KMS-11 (cell line): ENCODE measurements at regions not wholly inside any gene's neighbourhood (a gene's known extent, or its start where the extent isn't known, plus 50 kb on each side); places are given as distances from the start of the nearest gene placed in this dataset.

ENCODE experiments used
- H2AFZ ChIP-seq: fragments of 200-600 bp; sonication (generic); 2 replicates; pipeline ENCODE4 v1.6.1; 2016; ENCODE audit warnings: antibody characterized with exemption, mixed run types, low read depth
- H3K27ac ChIP-seq: fragments of 200-600 bp; sonication (generic); 2 replicates; pipeline ENCODE4 v1.6.1; 2016; ENCODE audit warnings: mild to moderate bottlenecking, mixed run types
- H3K27me3 ChIP-seq: fragments of 200-600 bp; sonication (generic); 2 replicates; pipeline ENCODE4 v1.6.1; 2017; ENCODE audit warnings: mild to moderate bottlenecking, low read depth, mixed run types, moderate library complexity; ENCODE audit not compliant: insufficient read depth
- H3K36me3 ChIP-seq: fragments of 200-600 bp; sonication (generic); 2 replicates; pipeline ENCODE4 v1.6.1; 2017; ENCODE audit warnings: mild to moderate bottlenecking, mixed run types; ENCODE audit not compliant: insufficient read depth
- H3K4me1 ChIP-seq: fragments of 200-600 bp; sonication (generic); 2 replicates; pipeline ENCODE4 v1.6.1; 2016; ENCODE audit warnings: mild to moderate bottlenecking, low read depth, mixed run types; ENCODE audit not compliant: poor library complexity, severe bottlenecking
- H3K4me2 ChIP-seq: fragments of 200-600 bp; sonication (generic); 2 replicates; pipeline ENCODE4 v1.7.0; 2016; ENCODE audit warnings: mild to moderate bottlenecking, mixed run types
- H3K4me3 ChIP-seq: fragments of 200-600 bp; sonication (generic); IDR thresholded peaks from 2 replicates; pipeline ENCODE4 v1.6.1; 2017; ENCODE audit warnings: low read depth, low read length, mixed read lengths; ENCODE audit not compliant: insufficient read depth
- H3K79me2 ChIP-seq: fragments of 200-600 bp; sonication (generic); 2 replicates; pipeline ENCODE4 v1.6.1; 2016; ENCODE audit warnings: low read depth, mixed run types; ENCODE audit not compliant: insufficient read depth
- H3K9ac ChIP-seq: fragments of 200-600 bp; sonication (generic); 2 replicates; pipeline ENCODE4 v1.6.1; 2016; ENCODE audit warnings: mild to moderate bottlenecking, mixed run types
- H4K20me1 ChIP-seq: fragments of 200-600 bp; sonication (generic); 2 replicates; pipeline ENCODE4 v1.6.1; 2016; ENCODE audit warnings: mild to moderate bottlenecking, mixed run types; ENCODE audit not compliant: insufficient read depth
- CTCF ChIP-seq: fragments of 200-600 bp; sonication (generic); conservative IDR thresholded peaks from 2 replicates; pipeline ENCODE4 v1.6.1; 2017; ENCODE audit warnings: low read depth, mild to moderate bottlenecking, antibody characterized with exemption, low read length, moderate library complexity, mixed read lengths

DNA sequence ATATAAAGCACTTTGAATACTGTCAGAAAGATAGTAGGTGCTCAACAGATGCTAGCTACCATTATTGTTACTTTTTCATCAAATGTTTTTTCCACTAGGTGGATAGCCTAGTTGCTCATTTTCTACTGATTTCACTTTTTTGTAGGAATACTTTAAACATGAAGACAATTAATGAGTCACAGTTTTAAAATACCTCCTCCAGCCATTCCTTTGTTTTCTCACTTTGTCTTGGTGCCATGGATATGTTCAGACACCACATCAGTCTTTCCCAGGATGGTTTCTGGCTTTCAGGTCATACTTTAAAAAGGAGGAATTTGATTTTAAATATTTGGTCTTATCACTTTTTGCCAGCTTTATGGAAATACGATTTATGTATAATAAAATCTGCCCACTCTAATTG lies 147.1 kb upstream of the MGMT start:
- no peaks in the 10 kb centered on the region for H3K4me1 ChIP-seq

GRCh38 chr10:129320340-129320739 lies 146.7 kb upstream of the MGMT start:
- H3K27me3 ChIP-seq = no peaks in the 10 kb centered on the region
- no peaks in the 10 kb centered on the region for H3K4me1 ChIP-seq
- H3K79me2 ChIP-seq = no peaks in the 10 kb centered on the region
- no peak overlapping the region for H3K4me3 ChIP-seq
- no peak overlapping the region for H3K9ac ChIP-seq
- H4K20me1 ChIP-seq = no peaks in the 10 kb centered on the region
- TF ChIP-seq CTCF = no peak
- H3K27ac ChIP-seq = no peak overlapping the region
- no peak overlapping the region for H2AFZ ChIP-seq
- H3K36me3 ChIP-seq = no peaks in the 10 kb centered on the region
- no peak overlapping the region for H3K4me2 ChIP-seq

More for the DNA sequence above, 147.1 kb upstream of the MGMT start:
- no peak overlapping the region for H3K27ac ChIP-seq
- TF ChIP-seq CTCF = no peak
- H3K4me3 ChIP-seq = no peak overlapping the region
- H2AFZ ChIP-seq = no peak overlapping the region
- H3K79me2 ChIP-seq = no peaks in the 10 kb centered on the region
- H3K9ac ChIP-seq = no peak overlapping the region
- no peak overlapping the region for H3K4me2 ChIP-seq
- no peaks in the 10 kb centered on the region for H4K20me1 ChIP-seq
- H3K27me3 ChIP-seq = no peaks in the 10 kb centered on the region
- no peaks in the 10 kb centered on the region for H3K36me3 ChIP-seq

- Histone ChIP-seq H3K27me3 (no peaks in the 10 kb centered on the region), H3K9ac (no peak overlapping the region), H3K27ac (no peak overlapping the region), H2AFZ (no peak overlapping the region), H3K4me2 (no peak overlapping the region), H3K4me1 (no peaks in the 10 kb centered on the region), H3K4me3 (no peak overlapping the region), H3K36me3 (no peaks in the 10 kb centered on the region), H4K20me1 (no peaks in the 10 kb centered on the region), H3K79me2 (no peaks in the 10 kb centered on the region)
- TF ChIP-seq CTCF = no peak
Measured at GRCh38 chr10:129321727-129322126, 145.3 kb upstream of the MGMT start.

DNA sequence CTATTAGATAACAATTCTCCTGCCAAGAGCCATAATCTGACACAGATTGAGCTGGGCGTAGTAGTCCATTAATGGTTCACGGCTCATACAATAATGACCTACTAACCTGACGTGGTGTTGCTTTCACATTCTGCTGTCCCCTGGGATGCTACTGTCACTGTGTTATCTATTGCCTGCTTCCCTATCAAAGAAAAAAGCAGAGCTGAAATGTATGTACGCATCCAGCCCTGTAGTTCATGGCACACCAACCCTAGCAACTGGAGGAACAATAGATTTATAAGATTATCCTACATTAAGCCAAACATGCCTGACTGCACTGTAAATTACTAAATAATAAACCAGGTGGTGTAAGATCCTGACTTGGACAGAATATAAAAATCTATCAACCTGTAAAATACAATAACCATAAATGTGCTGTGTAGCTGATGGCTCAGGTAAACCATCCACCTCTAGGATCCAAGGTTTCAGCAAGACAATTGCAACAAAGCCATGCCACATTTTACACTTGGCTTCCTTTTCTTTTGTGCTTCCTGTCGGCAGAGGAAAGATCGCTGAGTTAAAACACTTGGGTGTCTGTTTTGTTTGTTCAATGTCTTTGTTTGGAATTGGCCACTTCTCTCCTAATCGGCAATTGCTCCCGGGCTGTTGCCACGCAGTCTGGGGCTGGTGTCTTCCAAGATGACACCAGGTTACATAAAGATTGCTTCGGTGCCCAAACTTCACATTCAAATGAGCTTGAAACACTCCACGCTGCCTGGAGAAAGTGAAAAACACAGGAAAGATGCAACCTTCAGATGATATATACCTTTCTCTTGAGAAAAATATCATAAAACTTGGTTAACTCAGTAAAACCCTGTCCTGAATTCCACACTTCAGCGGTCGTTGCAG lies 143.9 kb upstream of the MGMT start:
- Histone ChIP-seq H3K4me2 (no peak overlapping the region), H3K36me3 (no peaks in the 10 kb centered on the region), H2AFZ (no peak overlapping the region), H4K20me1 (no peaks in the 10 kb centered on the region), H3K79me2 (no peaks in the 10 kb centered on the region), H3K4me1 (no peaks in the 10 kb centered on the region), H3K27me3 (no peaks in the 10 kb centered on the region), H3K9ac (no peak overlapping the region), H3K4me3 (no peak overlapping the region), H3K27ac (no peak overlapping the region)
- no peak for TF ChIP-seq CTCF
